Ovary (tissue), 3 donors: ENCODE measurements at regions not wholly inside any gene's neighbourhood (a gene's known extent, or its start where the extent isn't known, plus 50 kb on each side); places are given as distances from the start of the nearest gene placed in this dataset.

Experiments
- EP300 ChIP-seq: sonication (generic); formaldehyde crosslinking; IDR thresholded peaks from one replicate; pipeline ENCODE4 v1.6.1; 2017; ENCODE audit warnings: antibody characterized with exemption
- POLR2A ChIP-seq: fragments of 450-650 bp; IDR thresholded peaks from one replicate; pipeline ENCODE4 v1.6.1; 2017; ENCODE audit warnings: antibody characterized with exemption, mild to moderate bottlenecking, moderate library complexity
- TF ChIP-seq, protein P1 (sequence below), 3 donors: fragments of 450-650 bp in 2 of 3; fragments of 200-600 bp in 1 of 3; IDR thresholded peaks; one replicate each; pipeline versions ENCODE4 v1.5.1 to v1.8.0; 2016 to 2022; ENCODE audit warnings: antibody characterized with exemption in 3 of 3, mild to moderate bottlenecking in 1 of 3
- donor health status: DM: no; HTN: no; CAD: no.

DNA sequence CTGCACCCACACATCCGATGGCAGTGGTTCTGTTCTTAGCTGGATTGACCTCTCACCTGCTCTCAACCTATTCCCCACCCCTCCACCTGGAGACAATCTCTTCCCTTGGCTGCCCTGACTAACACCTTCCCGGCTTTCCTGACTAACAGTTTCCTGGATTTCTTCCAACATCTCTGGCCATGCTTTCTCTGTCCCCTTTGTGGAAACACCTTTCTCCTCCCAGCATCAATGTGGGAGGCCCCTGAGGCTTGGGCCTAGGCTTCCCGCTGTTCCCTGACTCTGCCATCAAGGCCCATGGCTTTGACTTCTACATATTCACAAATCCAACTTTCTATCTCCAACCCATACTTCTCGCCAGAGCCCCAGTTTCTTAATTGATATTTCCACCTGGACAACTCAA, 142.8 kb upstream of the ATP2B2 start:
- TF ChIP-seq, protein P1, sequence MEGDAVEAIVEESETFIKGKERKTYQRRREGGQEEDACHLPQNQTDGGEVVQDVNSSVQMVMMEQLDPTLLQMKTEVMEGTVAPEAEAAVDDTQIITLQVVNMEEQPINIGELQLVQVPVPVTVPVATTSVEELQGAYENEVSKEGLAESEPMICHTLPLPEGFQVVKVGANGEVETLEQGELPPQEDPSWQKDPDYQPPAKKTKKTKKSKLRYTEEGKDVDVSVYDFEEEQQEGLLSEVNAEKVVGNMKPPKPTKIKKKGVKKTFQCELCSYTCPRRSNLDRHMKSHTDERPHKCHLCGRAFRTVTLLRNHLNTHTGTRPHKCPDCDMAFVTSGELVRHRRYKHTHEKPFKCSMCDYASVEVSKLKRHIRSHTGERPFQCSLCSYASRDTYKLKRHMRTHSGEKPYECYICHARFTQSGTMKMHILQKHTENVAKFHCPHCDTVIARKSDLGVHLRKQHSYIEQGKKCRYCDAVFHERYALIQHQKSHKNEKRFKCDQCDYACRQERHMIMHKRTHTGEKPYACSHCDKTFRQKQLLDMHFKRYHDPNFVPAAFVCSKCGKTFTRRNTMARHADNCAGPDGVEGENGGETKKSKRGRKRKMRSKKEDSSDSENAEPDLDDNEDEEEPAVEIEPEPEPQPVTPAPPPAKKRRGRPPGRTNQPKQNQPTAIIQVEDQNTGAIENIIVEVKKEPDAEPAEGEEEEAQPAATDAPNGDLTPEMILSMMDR (IDR thresholded peaks at IDR 0.05): no peak
- no peak for TF ChIP-seq POLR2A
- TF ChIP-seq EP300: no peak
